Heart left ventricle (tissue), 13 donors: ENCODE measurements at regions not wholly inside any gene's neighbourhood (a gene's known extent, or its start where the extent isn't known, plus 50 kb on each side); places are given as distances from the start of the nearest gene placed in this dataset.

ENCODE experiments used
- POLR2A ChIP-seq, 2 donors: fragments of 450-650 bp; IDR thresholded peaks; one replicate each; pipeline ENCODE4 v1.6.1; 2017; ENCODE audit warnings: antibody characterized with exemption in 2 of 2, mild to moderate bottlenecking in 2 of 2, moderate library complexity in 2 of 2
- TF ChIP-seq, protein P1 (sequence below), 12 donors: fragments of 200-600 bp; sonication (generic) in 4 of 12; IDR thresholded peaks; one replicate each; pipeline versions ENCODE4 v1.5.0 to v1.8.0; 2018 to 2022; ENCODE audit warnings: antibody characterized with exemption in 12 of 12, mild to moderate bottlenecking in 5 of 12
- donor health status: ischemic (EF 13 %, LVEDD 7.1; RV severe dilation, severe dysfunction).
- donor health status: DM: no; HTN: yes; CAD: no.
- donor health status: DM: no; HTN: no; CAD: no.
- donor health status: ischemic (EF 25% LVEDD 6.9; RV normal size, moderate dysfunction).
- donor health status: ischemic (EF 25% LVEDD 5.7; RV mildly dilated, moderate dysfunction).
- donor health status: ischemic (EF 35%, LVEDD 5.7; RV mildly dilated, moderate dysfunction).
- donor health status: nonischemic (EF 11% LVEDD 7.7; RV severe dilation, severe dysfunction).
- donor health status: DM: yes; HTN: yes; CAD: no.
- donor health status: PGD.
- donor health status: ischemic (EF 29% LVEDD 5.4; RV normal size, mild dysfunction).
- donor health status: nonischemic (EF 23%, LVEDD 6.1; RV moderate dilation, normal function).

DNA sequence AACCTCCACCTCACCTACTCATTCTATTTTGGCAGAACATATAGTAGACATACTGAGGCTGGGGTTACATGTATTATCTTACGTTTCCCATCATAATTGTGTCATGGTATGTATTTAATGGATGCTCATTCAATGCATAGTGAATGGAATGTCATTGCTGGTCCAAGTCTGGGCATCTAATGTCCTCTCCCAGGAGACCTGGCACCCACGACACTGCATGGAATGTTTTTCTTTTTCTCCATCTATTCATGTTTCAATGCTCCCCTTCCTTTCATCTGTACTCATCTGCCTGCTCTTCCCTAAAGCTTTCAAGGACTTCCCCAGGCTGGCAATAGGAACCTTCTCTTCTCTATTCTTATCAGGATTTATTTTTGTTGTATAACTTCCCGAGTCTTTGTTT is 50.8 kb upstream of the SLIT3 start:
- TF ChIP-seq, protein P1, sequence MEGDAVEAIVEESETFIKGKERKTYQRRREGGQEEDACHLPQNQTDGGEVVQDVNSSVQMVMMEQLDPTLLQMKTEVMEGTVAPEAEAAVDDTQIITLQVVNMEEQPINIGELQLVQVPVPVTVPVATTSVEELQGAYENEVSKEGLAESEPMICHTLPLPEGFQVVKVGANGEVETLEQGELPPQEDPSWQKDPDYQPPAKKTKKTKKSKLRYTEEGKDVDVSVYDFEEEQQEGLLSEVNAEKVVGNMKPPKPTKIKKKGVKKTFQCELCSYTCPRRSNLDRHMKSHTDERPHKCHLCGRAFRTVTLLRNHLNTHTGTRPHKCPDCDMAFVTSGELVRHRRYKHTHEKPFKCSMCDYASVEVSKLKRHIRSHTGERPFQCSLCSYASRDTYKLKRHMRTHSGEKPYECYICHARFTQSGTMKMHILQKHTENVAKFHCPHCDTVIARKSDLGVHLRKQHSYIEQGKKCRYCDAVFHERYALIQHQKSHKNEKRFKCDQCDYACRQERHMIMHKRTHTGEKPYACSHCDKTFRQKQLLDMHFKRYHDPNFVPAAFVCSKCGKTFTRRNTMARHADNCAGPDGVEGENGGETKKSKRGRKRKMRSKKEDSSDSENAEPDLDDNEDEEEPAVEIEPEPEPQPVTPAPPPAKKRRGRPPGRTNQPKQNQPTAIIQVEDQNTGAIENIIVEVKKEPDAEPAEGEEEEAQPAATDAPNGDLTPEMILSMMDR (IDR thresholded peaks at IDR 0.05), result no peak
- TF ChIP-seq POLR2A (IDR thresholded peaks at IDR 0.05), result no peak
